ENCODE measurements at regions not wholly inside any gene's neighbourhood (a gene's known extent, or its start where the extent isn't known, plus 50 kb on each side); places are given as distances from the start of the nearest gene placed in this dataset.
"Not testable (repeated sequence)": the region's sequence is repeated elsewhere in the genome, so short reads cannot be mapped to it uniquely, and the experiment has no call there.

GRCh38 chr14:43285575-43285974 is 1221.5 kb downstream of the FSCB start:
- Histone ChIP-seq H3F3A (ENCODE audit: control insufficient read depth, insufficient read depth) (no peaks in the 10 kb centered on the region), H3K9me2 (replicated peaks; ENCODE audit: control insufficient read depth, low read length) (no peaks in the 10 kb centered on the region), H3K4me1 (ENCODE audit: control insufficient read depth, low read length) (no peaks in the 10 kb centered on the region), H3K36me3 (ENCODE audit: control insufficient read depth, low read length) (no peaks in the 10 kb centered on the region), H3K27me3 (ENCODE audit: control insufficient read depth, low read length) (no peaks in the 10 kb centered on the region), H4K20me1 (ENCODE audit: control insufficient read depth, insufficient read depth, low read depth, low read length) (no peaks in the 10 kb centered on the region), H3K4me2 (ENCODE audit: low read length) (no peak overlapping the region), H3K79me2 (ENCODE audit: control insufficient read depth, low read length) (no peaks in the 10 kb centered on the region), H3K27ac (ENCODE audit: low read depth, low read length) (no peak overlapping the region), H3K4me3 (ENCODE audit: low read length) (no peak overlapping the region), H3K9me3 (ENCODE audit: control insufficient read depth, insufficient read depth, low read length) (peaks cover 4% of the 10 kb centered on the region; the same call in 1 of the 2 replicates)
- TF ChIP-seq EZH2phosphoT487 (IDR thresholded peaks at IDR 0.05; ENCODE audit: borderline replicate concordance, low read length), result no peak
- TF ChIP-seq, protein P1, sequence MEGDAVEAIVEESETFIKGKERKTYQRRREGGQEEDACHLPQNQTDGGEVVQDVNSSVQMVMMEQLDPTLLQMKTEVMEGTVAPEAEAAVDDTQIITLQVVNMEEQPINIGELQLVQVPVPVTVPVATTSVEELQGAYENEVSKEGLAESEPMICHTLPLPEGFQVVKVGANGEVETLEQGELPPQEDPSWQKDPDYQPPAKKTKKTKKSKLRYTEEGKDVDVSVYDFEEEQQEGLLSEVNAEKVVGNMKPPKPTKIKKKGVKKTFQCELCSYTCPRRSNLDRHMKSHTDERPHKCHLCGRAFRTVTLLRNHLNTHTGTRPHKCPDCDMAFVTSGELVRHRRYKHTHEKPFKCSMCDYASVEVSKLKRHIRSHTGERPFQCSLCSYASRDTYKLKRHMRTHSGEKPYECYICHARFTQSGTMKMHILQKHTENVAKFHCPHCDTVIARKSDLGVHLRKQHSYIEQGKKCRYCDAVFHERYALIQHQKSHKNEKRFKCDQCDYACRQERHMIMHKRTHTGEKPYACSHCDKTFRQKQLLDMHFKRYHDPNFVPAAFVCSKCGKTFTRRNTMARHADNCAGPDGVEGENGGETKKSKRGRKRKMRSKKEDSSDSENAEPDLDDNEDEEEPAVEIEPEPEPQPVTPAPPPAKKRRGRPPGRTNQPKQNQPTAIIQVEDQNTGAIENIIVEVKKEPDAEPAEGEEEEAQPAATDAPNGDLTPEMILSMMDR (IDR thresholded peaks at IDR 0.05; ENCODE audit: low read depth, low read length, poor library complexity, severe bottlenecking), result no peak

DNA sequence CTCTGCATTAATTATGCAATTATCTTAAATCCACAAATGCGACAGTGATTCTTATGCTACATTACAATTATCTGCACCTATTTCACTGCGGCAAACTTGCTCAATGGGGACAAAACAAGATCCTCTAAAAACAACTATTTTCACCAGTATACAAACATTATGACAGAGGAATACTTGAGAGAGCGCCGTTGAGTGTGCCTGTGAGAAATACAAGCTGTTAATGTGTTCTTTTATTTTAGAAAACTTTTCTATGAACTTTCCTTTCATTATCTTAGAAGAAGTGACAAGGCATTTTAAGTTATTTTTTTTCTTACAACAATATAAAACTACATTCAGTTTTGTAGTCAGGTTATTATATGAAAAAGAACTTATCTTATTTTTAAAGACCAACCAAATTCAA is 1247.0 kb downstream of the FSCB start:
- TF ChIP-seq, protein P1 (IDR thresholded peaks at IDR 0.05; ENCODE audit: low read depth, low read length, poor library complexity, severe bottlenecking), result no peak
- no peak for TF ChIP-seq EZH2phosphoT487 (IDR thresholded peaks at IDR 0.05; ENCODE audit: borderline replicate concordance, low read length)
- Histone ChIP-seq H3K27ac (ENCODE audit: low read depth, low read length) (no peak overlapping the region), H3K4me2 (ENCODE audit: low read length) (no peak overlapping the region), H3K9me2 (replicated peaks; ENCODE audit: control insufficient read depth, low read length) (no peaks in the 10 kb centered on the region), H3K36me3 (ENCODE audit: control insufficient read depth, low read length) (no peaks in the 10 kb centered on the region), H3K4me1 (ENCODE audit: control insufficient read depth, low read length) (no peaks in the 10 kb centered on the region), H3K79me2 (ENCODE audit: control insufficient read depth, low read length) (no peaks in the 10 kb centered on the region), H3F3A (ENCODE audit: control insufficient read depth, insufficient read depth) (no peaks in the 10 kb centered on the region), H3K27me3 (ENCODE audit: control insufficient read depth, low read length) (no peaks in the 10 kb centered on the region), H4K20me1 (ENCODE audit: control insufficient read depth, insufficient read depth, low read depth, low read length) (no peaks in the 10 kb centered on the region), H3K9me3 (ENCODE audit: control insufficient read depth, insufficient read depth, low read length) (no peaks in the 10 kb centered on the region), H3K4me3 (ENCODE audit: low read length) (no peak overlapping the region)

GRCh38 chr14:43258396-43258795 is 1248.7 kb downstream of the FSCB start:
- Histone ChIP-seq H3K4me3 (ENCODE audit: low read length) (no peak overlapping the region), H3K36me3 (ENCODE audit: control insufficient read depth, low read length) (no peaks in the 10 kb centered on the region), H3K27me3 (ENCODE audit: control insufficient read depth, low read length) (no peaks in the 10 kb centered on the region), H3K4me2 (ENCODE audit: low read length) (no peak overlapping the region), H3K27ac (ENCODE audit: low read depth, low read length) (no peak overlapping the region), H3K9me3 (ENCODE audit: control insufficient read depth, insufficient read depth, low read length) (no peaks in the 10 kb centered on the region), H3K9me2 (replicated peaks; ENCODE audit: control insufficient read depth, low read length) (no peaks in the 10 kb centered on the region), H3F3A (ENCODE audit: control insufficient read depth, insufficient read depth) (no peaks in the 10 kb centered on the region), H4K20me1 (ENCODE audit: control insufficient read depth, insufficient read depth, low read depth, low read length) (no peaks in the 10 kb centered on the region), H3K79me2 (ENCODE audit: control insufficient read depth, low read length) (no peaks in the 10 kb centered on the region), H3K4me1 (ENCODE audit: control insufficient read depth, low read length) (no peaks in the 10 kb centered on the region)
- TF ChIP-seq, protein P1 (IDR thresholded peaks at IDR 0.05; ENCODE audit: low read depth, low read length, poor library complexity, severe bottlenecking), result no peak
- TF ChIP-seq EZH2phosphoT487 (IDR thresholded peaks at IDR 0.05; ENCODE audit: borderline replicate concordance, low read length), result no peak

- not testable (repeated sequence) for H3K9me3 ChIP-seq (ENCODE audit: control insufficient read depth, insufficient read depth, low read length); H3K9me2 ChIP-seq (replicated peaks; ENCODE audit: control insufficient read depth, low read length); H3K36me3 ChIP-seq (ENCODE audit: control insufficient read depth, low read length); H3K27me3 ChIP-seq (ENCODE audit: control insufficient read depth, low read length); H3F3A ChIP-seq (ENCODE audit: control insufficient read depth, insufficient read depth); H3K4me3 ChIP-seq (ENCODE audit: low read length); H3K27ac ChIP-seq (ENCODE audit: low read depth, low read length); H3K4me2 ChIP-seq (ENCODE audit: low read length); H4K20me1 ChIP-seq (ENCODE audit: control insufficient read depth, insufficient read depth, low read depth, low read length); H3K4me1 ChIP-seq (ENCODE audit: control insufficient read depth, low read length); H3K79me2 ChIP-seq (ENCODE audit: control insufficient read depth, low read length)
These were observed 1250.1 kb downstream of the FSCB start for GRCh38 chr14:43256996-43257395.
